C4-2B (cell line): ENCODE measurements at regions not wholly inside any gene's neighbourhood (a gene's known extent, or its start where the extent isn't known, plus 50 kb on each side); places are given as distances from the start of the nearest gene placed in this dataset.
"Not testable (repeated sequence)": the region's sequence is repeated elsewhere in the genome, so short reads cannot be mapped to it uniquely, and the experiment has no call there.

Experiments used
- H3K27ac ChIP-seq: fragments of 450-650 bp; 2 replicates; pipeline ENCODE4 v1.5.1; 2017
- CTCF ChIP-seq: fragments of 450-650 bp; conservative IDR thresholded peaks from 2 replicates; pipeline ENCODE4 v1.5.1; 2017; ENCODE audit warnings: mild to moderate bottlenecking
- ZFX ChIP-seq: fragments of 450-650 bp; IDR thresholded peaks from 2 replicates; pipeline ENCODE4 v1.6.1; 2017

- no peak for TF ChIP-seq ZFX
- TF ChIP-seq CTCF, result no peak
- no peak overlapping the region for H3K27ac ChIP-seq
Measured at GRCh38 chr12:47409310-47409987, 296.4 kb downstream of the RPAP3 start.

GRCh38 chr12:47408171-47408871 is 297.5 kb downstream of the RPAP3 start:
- peak; percentile 77 for TF ChIP-seq CTCF
- no peak for TF ChIP-seq ZFX
- H3K27ac ChIP-seq, result no peak overlapping the region

- H3K27ac ChIP-seq, result no peak overlapping the region
- TF ChIP-seq CTCF, result no peak
- no peak for TF ChIP-seq ZFX
Measured at GRCh38 chr12:47407463-47408129, 298.2 kb downstream of the RPAP3 start.

- H3K27ac ChIP-seq, result no peak overlapping the region
- TF ChIP-seq ZFX (no peak), CTCF (no peak)
Measured at GRCh38 chr12:47403681-47404080, 302.1 kb downstream of the RPAP3 start.

GRCh38 chr12:47401196-47401595 is 304.6 kb downstream of the RPAP3 start:
- H3K27ac ChIP-seq, result not testable (repeated sequence)

- no peak overlapping the region for H3K27ac ChIP-seq
- TF ChIP-seq CTCF, result no peak
- TF ChIP-seq ZFX, result no peak
Measured at GRCh38 chr12:47400266-47400665, 305.6 kb downstream of the RPAP3 start.

- TF ChIP-seq CTCF (peak; percentile 85), ZFX (no peak)
- no peak overlapping the region; the same call in 1 of the 2 replicates for H3K27ac ChIP-seq
Measured at GRCh38 chr12:47397664-47398281, 308.1 kb downstream of the RPAP3 start.
